Neural progenitor cell (in vitro differentiated cells): ENCODE measurements at regions not wholly inside any gene's neighbourhood (a gene's known extent, or its start where the extent isn't known, plus 50 kb on each side); places are given as distances from the start of the nearest gene placed in this dataset.

Source experiments
- DNase-seq: peaks from one replicate; pipeline ENCODE4 v3.0.0-alpha.2; 2016; ENCODE audit warnings: low spot score
- H2AFZ ChIP-seq: fragments of 200-600 bp; sonication (generic); replicated peaks from 2 replicates; pipeline ENCODE4 v1.6.1; 2016; ENCODE audit warnings: antibody characterized with exemption
- H3F3A ChIP-seq: fragments of 200-600 bp; sonication (generic); 2 replicates; pipeline ENCODE4 v1.6.1; 2016; ENCODE audit warnings: antibody characterized with exemption, low read depth
- H3K27ac ChIP-seq: fragments of 200-600 bp; sonication (generic); 2 replicates; pipeline ENCODE4 v1.5.1; 2016; ENCODE audit warnings: mild to moderate bottlenecking
- H3K27me3 ChIP-seq: fragments of 200-600 bp; sonication (generic); 2 replicates; pipeline ENCODE4 v1.6.1; 2016; ENCODE audit warnings: mild to moderate bottlenecking, moderate library complexity
- H3K36me3 ChIP-seq: fragments of 200-600 bp; sonication (generic); 2 replicates; pipeline ENCODE4 v1.5.1; 2016
- H3K4me1 ChIP-seq: fragments of 200-600 bp; sonication (generic); 2 replicates; pipeline ENCODE4 v1.6.1; 2016; ENCODE audit warnings: mixed run types
- H3K4me2 ChIP-seq: fragments of 200-600 bp; sonication (generic); 2 replicates; pipeline ENCODE4 v1.6.1; 2016
- H3K4me3 ChIP-seq: fragments of 200-600 bp; sonication (generic); 2 replicates; pipeline ENCODE4 v1.5.1; 2016
- H3K79me2 ChIP-seq: fragments of 200-600 bp; sonication (generic); 2 replicates; pipeline ENCODE4 v1.6.1; 2016; ENCODE audit warnings: low read depth
- H3K9ac ChIP-seq: fragments of 200-600 bp; sonication (generic); 2 replicates; pipeline ENCODE4 v1.6.1; 2016
- H3K9me3 ChIP-seq: fragments of 200-600 bp; sonication (generic); 2 replicates; pipeline ENCODE4 v1.5.1; 2016; ENCODE audit warnings: low read depth
- H4K20me1 ChIP-seq: fragments of 200-600 bp; sonication (generic); 2 replicates; pipeline ENCODE4 v1.6.1; 2016; ENCODE audit warnings: low read depth
- H3K27ac Mint-ChIP-seq: 3 replicates; pipeline ENCODE4 v1.8.0; 2021; ENCODE audit warnings: mixed read lengths
- H3K27me3 Mint-ChIP-seq: 2 replicates; pipeline ENCODE4 v1.8.0; 2022; ENCODE audit warnings: low read depth, mild to moderate bottlenecking, inconsistent platforms, moderate library complexity, mixed read lengths; ENCODE audit not compliant: insufficient read depth
- H3K36me3 Mint-ChIP-seq: 3 replicates; pipeline ENCODE4 v1.8.0; 2021; ENCODE audit warnings: mixed read lengths
- H3K4me1 Mint-ChIP-seq: 3 replicates; pipeline ENCODE4 v1.8.0; 2021; ENCODE audit warnings: mixed read lengths
- H3K4me3 Mint-ChIP-seq: 3 replicates; pipeline ENCODE4 v1.8.0; 2021; ENCODE audit warnings: mild to moderate bottlenecking, moderate library complexity, mixed read lengths
- H3K9me3 Mint-ChIP-seq: 3 replicates; pipeline ENCODE4 v1.8.0; 2020; ENCODE audit warnings: mixed read lengths
- EZH2 ChIP-seq: fragments of 200-600 bp; sonication (generic); IDR thresholded peaks from 2 replicates; pipeline ENCODE4 v1.6.1; 2017; ENCODE audit warnings: antibody characterized with exemption, mild to moderate bottlenecking, moderate library complexity
- EZH2phosphoT487 ChIP-seq: fragments of 200-600 bp; sonication (generic); IDR thresholded peaks from 2 replicates; pipeline ENCODE4 v1.6.1; 2017; ENCODE audit warnings: antibody characterized with exemption
- TF ChIP-seq, protein P1 (sequence below): fragments of 200-600 bp; sonication (generic); IDR thresholded peaks from 2 replicates; pipeline ENCODE4 v1.5.1; 2017; ENCODE audit warnings: antibody characterized with exemption, mild to moderate bottlenecking

DNA sequence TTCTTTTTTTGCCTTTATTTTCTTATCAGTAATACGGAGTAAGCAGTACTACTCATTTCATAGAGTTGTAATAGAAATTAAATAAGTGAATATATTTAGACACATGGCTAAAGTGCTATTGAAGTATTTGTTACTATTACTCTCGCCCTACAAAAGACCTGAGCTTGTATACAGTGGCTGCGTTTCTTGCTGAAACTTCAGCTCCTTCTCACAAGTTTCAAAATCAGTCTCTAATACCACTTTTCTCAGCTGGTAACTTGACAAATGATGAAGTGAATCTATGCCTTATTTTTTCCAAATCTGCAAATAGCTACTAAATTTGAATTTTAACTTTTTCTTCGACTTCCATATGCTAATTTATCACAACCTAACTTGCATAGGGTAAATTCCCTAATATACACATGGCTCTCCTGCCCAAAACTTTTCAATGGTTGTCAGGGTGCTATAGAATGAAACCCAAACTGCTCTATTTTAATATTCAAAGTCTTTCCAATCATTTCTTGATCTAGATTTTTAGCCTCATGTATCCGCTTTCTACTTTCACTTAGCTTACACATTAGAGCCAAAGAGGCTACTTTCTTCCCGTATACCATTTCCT, 347.8 kb upstream of the GULP1 start:
- Mint-ChIP-seq H3K36me3 (no peaks in the 10 kb centered on the region), H3K9me3 (no peaks in the 10 kb centered on the region), H3K4me3 (no peak overlapping the region), H3K27me3 (no peaks in the 10 kb centered on the region), H3K27ac (no peak overlapping the region), H3K4me1 (peaks cover 4% of the 10 kb centered on the region)
- H3K79me2 ChIP-seq, result no peaks in the 10 kb centered on the region
- no peak for TF ChIP-seq EZH2
- TF ChIP-seq, protein P1, sequence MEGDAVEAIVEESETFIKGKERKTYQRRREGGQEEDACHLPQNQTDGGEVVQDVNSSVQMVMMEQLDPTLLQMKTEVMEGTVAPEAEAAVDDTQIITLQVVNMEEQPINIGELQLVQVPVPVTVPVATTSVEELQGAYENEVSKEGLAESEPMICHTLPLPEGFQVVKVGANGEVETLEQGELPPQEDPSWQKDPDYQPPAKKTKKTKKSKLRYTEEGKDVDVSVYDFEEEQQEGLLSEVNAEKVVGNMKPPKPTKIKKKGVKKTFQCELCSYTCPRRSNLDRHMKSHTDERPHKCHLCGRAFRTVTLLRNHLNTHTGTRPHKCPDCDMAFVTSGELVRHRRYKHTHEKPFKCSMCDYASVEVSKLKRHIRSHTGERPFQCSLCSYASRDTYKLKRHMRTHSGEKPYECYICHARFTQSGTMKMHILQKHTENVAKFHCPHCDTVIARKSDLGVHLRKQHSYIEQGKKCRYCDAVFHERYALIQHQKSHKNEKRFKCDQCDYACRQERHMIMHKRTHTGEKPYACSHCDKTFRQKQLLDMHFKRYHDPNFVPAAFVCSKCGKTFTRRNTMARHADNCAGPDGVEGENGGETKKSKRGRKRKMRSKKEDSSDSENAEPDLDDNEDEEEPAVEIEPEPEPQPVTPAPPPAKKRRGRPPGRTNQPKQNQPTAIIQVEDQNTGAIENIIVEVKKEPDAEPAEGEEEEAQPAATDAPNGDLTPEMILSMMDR, result no peak
- no peak for TF ChIP-seq EZH2phosphoT487
- no peaks in the 10 kb centered on the region for H3K27me3 ChIP-seq
- no peaks in the 10 kb centered on the region for H3K36me3 ChIP-seq
- H2AFZ ChIP-seq, result no peak overlapping the region
- H3K4me2 ChIP-seq, result no peak overlapping the region
- no peaks in the 10 kb centered on the region for H3F3A ChIP-seq
- H4K20me1 ChIP-seq, result no peaks in the 10 kb centered on the region
- H3K9me3 ChIP-seq, result no peaks in the 10 kb centered on the region
- no peak overlapping the region for H3K27ac ChIP-seq
- H3K4me3 ChIP-seq, result no peak overlapping the region
- H3K9ac ChIP-seq, result no peak overlapping the region
- no peaks in the 10 kb centered on the region for H3K4me1 ChIP-seq
- no peak for DNase-seq

DNA sequence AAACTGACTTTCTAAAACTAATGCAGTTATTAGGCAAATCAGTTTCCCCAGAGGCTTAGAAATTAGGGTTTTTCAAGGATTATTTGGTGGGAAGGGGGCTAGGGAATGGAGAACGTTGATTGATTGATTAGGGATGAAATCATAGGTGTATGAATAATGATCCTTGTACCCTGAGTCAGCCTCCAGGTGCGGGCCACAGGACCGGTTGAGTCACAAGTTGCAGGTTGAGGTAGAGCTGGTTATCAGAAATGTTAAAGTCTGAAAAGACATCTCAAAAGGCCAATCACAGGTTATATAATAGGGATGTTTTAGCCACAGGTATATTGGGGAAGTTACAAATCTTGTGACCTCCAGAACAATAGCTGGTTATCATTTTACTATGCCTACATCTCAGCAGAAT, 341.8 kb upstream of the GULP1 start:
- Mint-ChIP-seq H3K27ac (no peak overlapping the region), H3K4me1 (peaks cover 4% of the 10 kb centered on the region)
- TF ChIP-seq EZH2, result no peak
- no peak for TF ChIP-seq EZH2phosphoT487
- TF ChIP-seq, protein P1, result no peak

DNA sequence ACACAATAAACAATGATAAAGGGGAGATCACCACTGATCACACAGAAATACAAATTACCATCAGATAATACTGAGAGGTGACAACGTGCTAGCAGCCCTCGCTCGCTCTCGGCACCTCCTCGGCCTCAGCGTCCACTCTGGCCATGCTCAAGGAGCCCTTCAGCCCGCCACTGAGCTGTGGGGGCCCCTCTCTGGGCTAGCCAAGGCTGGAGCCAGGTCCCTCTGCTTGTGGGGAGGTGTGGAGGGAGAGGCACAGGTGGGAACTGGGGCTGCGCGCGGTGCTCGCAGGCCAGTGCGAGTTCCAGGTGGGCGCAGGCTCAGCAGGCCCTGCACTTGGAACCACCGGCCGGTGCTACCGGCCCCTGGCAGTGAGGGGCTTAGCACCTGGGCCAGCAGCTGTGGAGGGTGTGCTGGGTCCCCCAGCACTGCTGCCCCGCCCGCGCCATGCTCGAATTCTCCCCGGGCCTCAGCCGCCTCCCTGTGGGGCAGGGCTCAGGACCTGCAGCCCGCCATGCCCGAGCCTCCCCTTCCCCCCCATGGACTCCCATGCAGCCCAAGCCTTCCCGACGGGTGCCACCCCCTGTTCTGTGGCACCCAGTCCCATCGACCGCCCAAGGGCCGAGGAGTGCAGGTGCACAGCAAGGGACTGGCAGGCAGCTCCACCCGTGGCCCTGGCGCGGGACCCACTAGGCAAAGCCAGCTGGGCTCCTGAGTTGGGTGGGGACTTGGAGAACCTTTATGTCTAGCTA, 340.0 kb upstream of the GULP1 start:
- H3K36me3 ChIP-seq, result no peaks in the 10 kb centered on the region
- H3K36me3 Mint-ChIP-seq, result peaks cover 4% of the 10 kb centered on the region
- H3K4me3 Mint-ChIP-seq, result no peak overlapping the region
- TF ChIP-seq, protein P1, result no peak
- TF ChIP-seq EZH2, result no peak
- no peak for TF ChIP-seq EZH2phosphoT487
- peaks cover 4% of the 10 kb centered on the region for H3K4me1 Mint-ChIP-seq
- no peaks in the 10 kb centered on the region for H3K4me1 ChIP-seq
- no peaks in the 10 kb centered on the region for H3K79me2 ChIP-seq
- no peak overlapping the region for H3K4me3 ChIP-seq
- no peaks in the 10 kb centered on the region for H3K9me3 ChIP-seq
- no peak overlapping the region for H3K27ac Mint-ChIP-seq
- no peak overlapping the region for H3K27ac ChIP-seq
- H3K9ac ChIP-seq, result no peak overlapping the region
- H4K20me1 ChIP-seq, result no peaks in the 10 kb centered on the region
- H3K27me3 Mint-ChIP-seq, result no peaks in the 10 kb centered on the region
- H3K4me2 ChIP-seq, result no peak overlapping the region
- H2AFZ ChIP-seq, result no peak overlapping the region
- no peaks in the 10 kb centered on the region for H3F3A ChIP-seq
- no peaks in the 10 kb centered on the region for H3K27me3 ChIP-seq
- DNase-seq, result no peak
- peaks cover 21% of the 10 kb centered on the region for H3K9me3 Mint-ChIP-seq

More for the DNA sequence above, 341.8 kb upstream of the GULP1 start:
- H3K36me3 Mint-ChIP-seq, result peaks cover 4% of the 10 kb centered on the region
- H3K27ac ChIP-seq, result no peak overlapping the region
- no peaks in the 10 kb centered on the region for H3K4me1 ChIP-seq
- H3K9ac ChIP-seq, result no peak overlapping the region
- no peaks in the 10 kb centered on the region for H3K79me2 ChIP-seq
- no peak overlapping the region for H3K4me2 ChIP-seq
- H4K20me1 ChIP-seq, result no peaks in the 10 kb centered on the region
- no peaks in the 10 kb centered on the region for H3K9me3 ChIP-seq
- no peaks in the 10 kb centered on the region for H3K27me3 Mint-ChIP-seq
- DNase-seq, result no peak
- H3K36me3 ChIP-seq, result no peaks in the 10 kb centered on the region
- no peak overlapping the region for H3K4me3 ChIP-seq
- H3K9me3 Mint-ChIP-seq, result peaks cover 21% of the 10 kb centered on the region
- H2AFZ ChIP-seq, result no peak overlapping the region
- H3K4me3 Mint-ChIP-seq, result no peak overlapping the region
- no peaks in the 10 kb centered on the region for H3F3A ChIP-seq
- no peaks in the 10 kb centered on the region for H3K27me3 ChIP-seq
